ENCODE measurements at regions not wholly inside any gene's neighbourhood (a gene's known extent, or its start where the extent isn't known, plus 50 kb on each side); places are given as distances from the start of the nearest gene placed in this dataset.
A peak's percentile ranks its signal among the peaks of the same experiment; 100 is the strongest.
"Not testable (repeated sequence)": the region's sequence is repeated elsewhere in the genome, so short reads cannot be mapped to it uniquely, and the experiment has no call there.

GRCh38 chr5:119694284-119694683, 64.9 kb downstream of the FAM170A start:
- Histone ChIP-seq H3K4me1 (ENCODE audit: control insufficient read depth, low read depth, low read length) (no peaks in the 10 kb centered on the region), H2BK120ac (ENCODE audit: low read depth, low read length) (no peak overlapping the region), H2BK5ac (ENCODE audit: low read length) (no peak overlapping the region), H4K5ac (ENCODE audit: low read length) (no peak overlapping the region), H4K8ac (ENCODE audit: low read depth, low read length) (no peak overlapping the region), H3K4me3 (ENCODE audit: low read length) (no peak overlapping the region), H3K79me1 (ENCODE audit: low read length) (no peaks in the 10 kb centered on the region), H3K23ac (ENCODE audit: low read length) (no peak overlapping the region), H3K27me3 (ENCODE audit: insufficient read depth, low read length, poor library complexity) (no peaks in the 10 kb centered on the region), H3K4me2 (ENCODE audit: low read length) (no peak overlapping the region), H3K36me3 (ENCODE audit: control insufficient read depth, insufficient read depth, low read length) (no peaks in the 10 kb centered on the region), H3K79me2 (ENCODE audit: control insufficient read depth, insufficient read depth, low read length) (no peaks in the 10 kb centered on the region), H3K27ac (ENCODE audit: low read depth, low read length) (no peak overlapping the region), H2AK5ac (ENCODE audit: low read length) (no peak overlapping the region), H3K18ac (ENCODE audit: low read length) (no peak overlapping the region), H3K56ac (ENCODE audit: low read length) (no peak overlapping the region), H2BK15ac (replicated peaks; ENCODE audit: low read depth) (no peak overlapping the region), H3K4ac (ENCODE audit: low read depth, low read length) (no peak overlapping the region), H3K9ac (ENCODE audit: low read length) (no peak overlapping the region)
- no peak for DNase-seq
- WGBS (ENCODE audit: extremely low coverage, insufficient coverage, low lambda C conversion rate): no CpG with 5 or more reads among the region's 3 CpGs

DNA sequence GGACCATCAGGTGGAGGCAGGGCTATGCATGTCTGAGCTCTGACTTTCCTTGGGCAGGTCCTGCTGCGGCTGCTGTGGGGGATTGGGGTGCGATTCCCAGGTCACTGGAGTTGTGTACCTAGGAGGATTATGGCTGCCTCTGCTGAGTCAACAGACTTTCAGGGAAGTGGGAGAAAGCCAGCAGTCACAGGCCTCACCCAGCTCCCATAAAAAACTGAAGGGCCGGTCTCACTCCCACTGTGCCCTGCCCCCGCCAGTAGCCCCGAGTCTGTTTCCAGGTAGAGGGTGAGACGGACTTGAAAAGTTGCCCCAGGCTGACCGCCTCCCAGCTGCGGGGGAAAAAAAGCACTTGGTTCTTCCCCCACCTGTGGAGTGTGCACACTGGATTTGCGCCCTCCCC, 76.7 kb downstream of the FAM170A start:
- Histone ChIP-seq H3K4me3 (ENCODE audit: low read length) (no peak overlapping the region), H3K79me1 (ENCODE audit: low read length) (no peaks in the 10 kb centered on the region), H2BK5ac (ENCODE audit: low read length) (no peak overlapping the region), H2BK15ac (replicated peaks; ENCODE audit: low read depth) (no peak overlapping the region), H2BK120ac (ENCODE audit: low read depth, low read length) (no peak overlapping the region), H3K4ac (ENCODE audit: low read depth, low read length) (no peak overlapping the region), H3K4me2 (ENCODE audit: low read length) (no peak overlapping the region), H4K5ac (ENCODE audit: low read length) (no peak overlapping the region), H3K79me2 (ENCODE audit: control insufficient read depth, insufficient read depth, low read length) (no peaks in the 10 kb centered on the region), H3K4me1 (ENCODE audit: control insufficient read depth, low read depth, low read length) (no peaks in the 10 kb centered on the region), H2AK5ac (ENCODE audit: low read length) (no peak overlapping the region), H3K36me3 (ENCODE audit: control insufficient read depth, insufficient read depth, low read length) (no peaks in the 10 kb centered on the region), H3K27me3 (ENCODE audit: insufficient read depth, low read length, poor library complexity) (no peaks in the 10 kb centered on the region), H3K9ac (ENCODE audit: low read length) (no peak overlapping the region), H3K56ac (ENCODE audit: low read length) (no peak overlapping the region), H3K18ac (ENCODE audit: low read length) (peak overlapping the region; percentile 4), H4K8ac (ENCODE audit: low read depth, low read length) (no peak overlapping the region), H3K27ac (ENCODE audit: low read depth, low read length) (no peak overlapping the region), H3K23ac (ENCODE audit: low read length) (no peak overlapping the region)
- WGBS (ENCODE audit: extremely low coverage, insufficient coverage, low lambda C conversion rate): no CpG with 5 or more reads among the region's 9 CpGs
- no peak for DNase-seq

GRCh38 chr5:119708076-119708790, 78.9 kb downstream of the FAM170A start:
- Histone ChIP-seq H3K79me1 (ENCODE audit: low read length) (no peaks in the 10 kb centered on the region), H3K4me2 (ENCODE audit: low read length) (no peak overlapping the region), H4K8ac (ENCODE audit: low read depth, low read length) (no peak overlapping the region), H3K27ac (ENCODE audit: low read depth, low read length) (no peak overlapping the region), H3K9ac (ENCODE audit: low read length) (no peak overlapping the region), H2BK15ac (replicated peaks; ENCODE audit: low read depth) (no peak overlapping the region), H4K5ac (ENCODE audit: low read length) (no peak overlapping the region), H3K79me2 (ENCODE audit: control insufficient read depth, insufficient read depth, low read length) (no peaks in the 10 kb centered on the region), H2BK120ac (ENCODE audit: low read depth, low read length) (no peak overlapping the region), H3K36me3 (ENCODE audit: control insufficient read depth, insufficient read depth, low read length) (no peaks in the 10 kb centered on the region), H3K56ac (ENCODE audit: low read length) (no peak overlapping the region), H3K23ac (ENCODE audit: low read length) (no peak overlapping the region), H3K18ac (ENCODE audit: low read length) (no peak overlapping the region), H3K4me3 (ENCODE audit: low read length) (no peak overlapping the region), H3K4me1 (ENCODE audit: control insufficient read depth, low read depth, low read length) (no peaks in the 10 kb centered on the region), H2AK5ac (ENCODE audit: low read length) (no peak overlapping the region), H3K4ac (ENCODE audit: low read depth, low read length) (no peak overlapping the region), H2BK5ac (ENCODE audit: low read length) (no peak overlapping the region), H3K27me3 (ENCODE audit: insufficient read depth, low read length, poor library complexity) (no peaks in the 10 kb centered on the region)
- no peak for DNase-seq
- no CpG with 5 or more reads among the region's 2 CpGs for WGBS (ENCODE audit: extremely low coverage, insufficient coverage, low lambda C conversion rate)

- H2BK15ac ChIP-seq (replicated peaks; ENCODE audit: low read depth): no peak overlapping the region
- no CpG with 5 or more reads among the region's 2 CpGs for WGBS (ENCODE audit: extremely low coverage, insufficient coverage, low lambda C conversion rate)
Observed at GRCh38 chr5:119721775-119722174, 92.4 kb downstream of the FAM170A start.

GRCh38 chr5:119725291-119725690, 95.9 kb downstream of the FAM170A start:
- WGBS (ENCODE audit: extremely low coverage, insufficient coverage, low lambda C conversion rate): no CpG with 5 or more reads among the region's 2 CpGs
- H3K27ac ChIP-seq (ENCODE audit: low read depth, low read length); DNase-seq; H3K4me3 ChIP-seq (ENCODE audit: low read length); H3K27me3 ChIP-seq (ENCODE audit: insufficient read depth, low read length, poor library complexity); H3K18ac ChIP-seq (ENCODE audit: low read length); H3K9ac ChIP-seq (ENCODE audit: low read length); H3K4me1 ChIP-seq (ENCODE audit: control insufficient read depth, low read depth, low read length); H3K36me3 ChIP-seq (ENCODE audit: control insufficient read depth, insufficient read depth, low read length); H3K4me2 ChIP-seq (ENCODE audit: low read length); H2AK5ac ChIP-seq (ENCODE audit: low read length); H2BK15ac ChIP-seq (replicated peaks; ENCODE audit: low read depth); H2BK5ac ChIP-seq (ENCODE audit: low read length); H4K8ac ChIP-seq (ENCODE audit: low read depth, low read length); H3K23ac ChIP-seq (ENCODE audit: low read length); H3K56ac ChIP-seq (ENCODE audit: low read length); H2BK120ac ChIP-seq (ENCODE audit: low read depth, low read length); H4K5ac ChIP-seq (ENCODE audit: low read length); H3K79me1 ChIP-seq (ENCODE audit: low read length); H3K4ac ChIP-seq (ENCODE audit: low read depth, low read length); H3K79me2 ChIP-seq (ENCODE audit: control insufficient read depth, insufficient read depth, low read length): not testable (repeated sequence)

More at GRCh38 chr5:119721775-119722174, 92.4 kb downstream of the FAM170A start:
- no peak overlapping the region for H3K18ac ChIP-seq (ENCODE audit: low read length)
- no peaks in the 10 kb centered on the region for H3K27me3 ChIP-seq (ENCODE audit: insufficient read depth, low read length, poor library complexity)
- no peak overlapping the region for H3K4me3 ChIP-seq (ENCODE audit: low read length)
- no peak overlapping the region for H2AK5ac ChIP-seq (ENCODE audit: low read length)
- H3K9ac ChIP-seq (ENCODE audit: low read length): no peak overlapping the region
- H3K36me3 ChIP-seq (ENCODE audit: control insufficient read depth, insufficient read depth, low read length): no peaks in the 10 kb centered on the region
- H3K79me1 ChIP-seq (ENCODE audit: low read length): no peaks in the 10 kb centered on the region
- H3K23ac ChIP-seq (ENCODE audit: low read length): no peak overlapping the region
- no peak overlapping the region for H2BK120ac ChIP-seq (ENCODE audit: low read depth, low read length)
- no peak overlapping the region for H3K27ac ChIP-seq (ENCODE audit: low read depth, low read length)
- no peaks in the 10 kb centered on the region for H3K79me2 ChIP-seq (ENCODE audit: control insufficient read depth, insufficient read depth, low read length)
- no peak overlapping the region for H3K4ac ChIP-seq (ENCODE audit: low read depth, low read length)
- no peak overlapping the region for H2BK5ac ChIP-seq (ENCODE audit: low read length)
- H3K4me2 ChIP-seq (ENCODE audit: low read length): no peak overlapping the region
- no peak overlapping the region for H3K56ac ChIP-seq (ENCODE audit: low read length)
- no peaks in the 10 kb centered on the region for H3K4me1 ChIP-seq (ENCODE audit: control insufficient read depth, low read depth, low read length)
- no peak overlapping the region for H4K5ac ChIP-seq (ENCODE audit: low read length)
- DNase-seq: no peak
- H4K8ac ChIP-seq (ENCODE audit: low read depth, low read length): no peak overlapping the region

- no peak overlapping the region for H2AK5ac ChIP-seq (ENCODE audit: low read length)
- no peak for DNase-seq
- no peak overlapping the region for H3K4me3 ChIP-seq (ENCODE audit: low read length)
- H3K9ac ChIP-seq (ENCODE audit: low read length): no peak overlapping the region
- no peaks in the 10 kb centered on the region for H3K79me1 ChIP-seq (ENCODE audit: low read length)
- no peaks in the 10 kb centered on the region for H3K36me3 ChIP-seq (ENCODE audit: control insufficient read depth, insufficient read depth, low read length)
- no peak overlapping the region for H2BK5ac ChIP-seq (ENCODE audit: low read length)
- no peaks in the 10 kb centered on the region for H3K79me2 ChIP-seq (ENCODE audit: control insufficient read depth, insufficient read depth, low read length)
- H3K4ac ChIP-seq (ENCODE audit: low read depth, low read length): no peak overlapping the region
- H3K27ac ChIP-seq (ENCODE audit: low read depth, low read length): no peak overlapping the region
- H4K8ac ChIP-seq (ENCODE audit: low read depth, low read length): no peak overlapping the region
- no peak overlapping the region for H3K4me2 ChIP-seq (ENCODE audit: low read length)
- H3K18ac ChIP-seq (ENCODE audit: low read length): no peak overlapping the region
- no peak overlapping the region for H3K56ac ChIP-seq (ENCODE audit: low read length)
- H3K4me1 ChIP-seq (ENCODE audit: control insufficient read depth, low read depth, low read length): no peaks in the 10 kb centered on the region
- no peak overlapping the region for H3K23ac ChIP-seq (ENCODE audit: low read length)
- H2BK15ac ChIP-seq (replicated peaks; ENCODE audit: low read depth): no peak overlapping the region
- H3K27me3 ChIP-seq (ENCODE audit: insufficient read depth, low read length, poor library complexity): no peaks in the 10 kb centered on the region
- H2BK120ac ChIP-seq (ENCODE audit: low read depth, low read length): no peak overlapping the region
- H4K5ac ChIP-seq (ENCODE audit: low read length): no peak overlapping the region
Observed at GRCh38 chr5:119726544-119726943, 97.2 kb downstream of the FAM170A start.

Data from mesendoderm (in vitro differentiated cells).